GM18505 (cell line): ENCODE measurements at regions not wholly inside any gene's neighbourhood (a gene's known extent, or its start where the extent isn't known, plus 50 kb on each side); places are given as distances from the start of the nearest gene placed in this dataset.

Source experiments
- ATAC-seq: cut with Tn5 transposase; IDR thresholded peaks from one replicate; pipeline ENCODE4 v1.9.1; 2021; ENCODE audit not compliant: unreplicated experiment
- POLR2A ChIP-seq: IDR thresholded peaks from 4 replicates; pipeline ENCODE4 v1.6.1; 2011; ENCODE audit warnings: borderline replicate concordance; ENCODE audit not compliant: insufficient read depth, insufficient read length; ENCODE audit errors: extremely low read depth

DNA sequence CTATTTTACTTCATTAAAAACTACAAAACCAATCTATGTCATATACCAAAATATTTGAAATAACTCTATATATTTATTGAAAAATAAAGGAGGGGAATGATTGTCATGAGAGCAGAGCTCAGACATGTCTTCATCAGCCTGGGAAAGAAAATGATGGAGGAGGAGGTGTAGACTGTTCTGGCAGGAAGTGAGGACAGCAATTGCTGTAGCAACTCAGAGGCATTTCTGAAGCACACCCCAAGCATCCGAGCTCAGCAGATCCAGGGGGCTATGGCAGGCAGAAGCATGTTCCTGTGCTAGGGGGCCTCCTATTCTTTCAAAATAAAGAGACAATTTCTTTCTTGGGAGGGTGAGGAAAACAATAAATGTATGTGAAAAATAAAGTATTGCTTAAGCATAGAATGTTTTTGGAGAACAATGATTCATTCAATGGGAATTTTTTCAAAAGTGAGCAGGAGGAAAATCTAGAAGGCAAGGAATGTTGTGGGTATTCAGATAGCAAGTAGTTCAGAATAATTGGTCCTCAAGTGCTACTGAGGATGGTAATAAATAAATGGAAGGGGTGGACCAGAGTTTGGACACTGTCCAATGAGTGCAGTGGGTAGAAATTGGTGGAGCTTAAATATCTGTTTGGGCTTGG lies 383.4 kb downstream of the CDH11 start:
- no peak for ATAC-seq
- no peak for TF ChIP-seq POLR2A

GRCh38 chr16:64736857-64737256 lies 385.0 kb downstream of the CDH11 start:
- no peak for ATAC-seq
- TF ChIP-seq POLR2A, result no peak

GRCh38 chr16:64731891-64732290 lies 390.0 kb downstream of the CDH11 start:
- ATAC-seq, result no peak
- no peak for TF ChIP-seq POLR2A

DNA sequence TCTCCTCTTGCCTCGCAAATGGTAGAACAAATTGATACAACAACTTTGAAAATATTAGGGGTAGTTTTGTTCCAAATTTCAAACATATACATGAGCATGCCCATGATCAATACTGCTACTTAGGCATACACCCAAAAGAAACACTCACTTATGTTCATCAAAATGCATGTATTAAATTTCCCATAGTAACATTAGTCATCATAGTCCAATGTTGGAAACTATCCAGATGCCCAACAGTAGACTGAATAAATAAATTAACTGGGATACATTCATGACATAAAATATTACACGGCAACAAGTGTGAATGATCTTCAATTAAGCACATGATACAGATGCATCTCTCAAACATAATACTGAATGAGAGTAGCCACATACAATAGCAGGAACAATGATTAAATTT lies 391.6 kb downstream of the CDH11 start:
- TF ChIP-seq POLR2A, result no peak
- no peak for ATAC-seq

DNA sequence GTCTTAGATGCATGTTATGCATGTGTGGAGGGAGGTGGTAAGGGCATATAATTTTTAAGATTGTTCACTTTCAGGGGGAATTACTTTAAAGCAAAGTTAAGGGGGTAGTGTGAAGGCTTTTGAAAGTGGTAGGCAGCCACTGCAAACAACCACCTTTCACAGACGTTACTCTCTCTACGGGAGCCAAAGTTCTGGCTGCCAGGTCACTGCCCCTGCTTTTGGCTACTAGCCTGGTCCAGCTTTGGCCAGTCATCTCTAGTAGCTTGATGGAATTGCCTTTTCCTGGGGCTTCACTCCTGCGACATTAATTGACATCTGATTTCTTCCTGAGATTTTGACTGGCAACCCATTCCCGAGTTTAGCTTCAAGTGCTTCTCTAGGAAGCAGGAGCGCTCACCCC lies 397.5 kb downstream of the CDH11 start:
- no peak for ATAC-seq
- no peak for TF ChIP-seq POLR2A

GRCh38 chr16:64718486-64718885 lies 403.4 kb downstream of the CDH11 start:
- ATAC-seq, result no peak
- no peak for TF ChIP-seq POLR2A

GRCh38 chr16:64717871-64718270 lies 404.0 kb downstream of the CDH11 start:
- ATAC-seq, result no peak
- TF ChIP-seq POLR2A, result no peak

GRCh38 chr16:64715624-64716023 lies 406.2 kb downstream of the CDH11 start:
- no peak for TF ChIP-seq POLR2A
- no peak for ATAC-seq

DNA sequence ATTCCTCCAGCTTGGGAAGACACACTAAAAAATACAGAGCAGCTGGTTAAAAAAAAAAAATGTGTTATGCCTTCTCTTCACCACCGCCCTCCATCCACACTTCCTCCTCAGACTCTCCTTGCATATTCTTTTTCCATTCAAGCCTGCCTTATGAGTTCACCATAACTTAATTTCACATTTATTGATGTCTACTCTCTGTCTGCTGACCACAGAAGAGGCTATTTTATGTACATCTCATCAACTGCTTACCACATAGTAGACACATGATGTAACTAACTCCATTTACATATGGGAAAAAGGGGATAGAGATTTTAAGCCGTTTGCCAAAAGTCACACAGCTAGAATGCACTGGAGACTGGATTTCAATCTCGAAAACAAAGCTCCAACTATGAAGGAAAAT lies 409.8 kb downstream of the CDH11 start:
- no peak for TF ChIP-seq POLR2A
- ATAC-seq, result no peak

- no peak for ATAC-seq
- TF ChIP-seq POLR2A, result no peak
Observed at GRCh38 chr16:64711596-64711995, 410.3 kb downstream of the CDH11 start.

- TF ChIP-seq POLR2A, result no peak
Observed at GRCh38 chr16:64711026-64711425, 410.8 kb downstream of the CDH11 start.

GRCh38 chr16:64705443-64705842 lies 416.4 kb downstream of the CDH11 start:
- no peak for TF ChIP-seq POLR2A
- no peak for ATAC-seq

More at GRCh38 chr16:64711026-64711425, 410.8 kb downstream of the CDH11 start:
- no peak for ATAC-seq

DNA sequence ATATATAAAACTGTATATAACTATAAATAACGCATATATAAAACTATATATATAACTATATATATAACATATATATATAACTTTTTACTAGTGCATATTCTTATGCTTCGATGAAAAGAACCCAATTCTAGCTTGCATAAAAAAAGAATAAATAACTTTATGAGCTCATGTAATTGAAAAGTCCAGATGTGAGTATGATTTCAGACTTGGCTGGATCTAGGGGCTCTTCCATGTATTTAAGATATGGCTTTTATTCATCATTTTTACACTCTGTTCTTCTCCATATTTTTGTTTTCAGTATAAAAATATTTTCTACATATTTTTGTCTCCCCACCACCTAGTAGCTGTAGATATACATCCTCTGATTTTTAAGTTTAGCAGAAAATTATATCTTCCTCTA lies 417.5 kb downstream of the CDH11 start:
- TF ChIP-seq POLR2A, result no peak
- ATAC-seq, result no peak

GRCh38 chr16:64702415-64702814 lies 419.4 kb downstream of the CDH11 start:
- ATAC-seq, result no peak
- no peak for TF ChIP-seq POLR2A

- no peak for TF ChIP-seq POLR2A
- no peak for ATAC-seq
Observed at GRCh38 chr16:64700628-64701027, 421.2 kb downstream of the CDH11 start.
